ENCODE measurements at regions not wholly inside any gene's neighbourhood (a gene's known extent, or its start where the extent isn't known, plus 50 kb on each side); places are given as distances from the start of the nearest gene placed in this dataset.
"Not testable (repeated sequence)": the region's sequence is repeated elsewhere in the genome, so short reads cannot be mapped to it uniquely, and the experiment has no call there.

DNA sequence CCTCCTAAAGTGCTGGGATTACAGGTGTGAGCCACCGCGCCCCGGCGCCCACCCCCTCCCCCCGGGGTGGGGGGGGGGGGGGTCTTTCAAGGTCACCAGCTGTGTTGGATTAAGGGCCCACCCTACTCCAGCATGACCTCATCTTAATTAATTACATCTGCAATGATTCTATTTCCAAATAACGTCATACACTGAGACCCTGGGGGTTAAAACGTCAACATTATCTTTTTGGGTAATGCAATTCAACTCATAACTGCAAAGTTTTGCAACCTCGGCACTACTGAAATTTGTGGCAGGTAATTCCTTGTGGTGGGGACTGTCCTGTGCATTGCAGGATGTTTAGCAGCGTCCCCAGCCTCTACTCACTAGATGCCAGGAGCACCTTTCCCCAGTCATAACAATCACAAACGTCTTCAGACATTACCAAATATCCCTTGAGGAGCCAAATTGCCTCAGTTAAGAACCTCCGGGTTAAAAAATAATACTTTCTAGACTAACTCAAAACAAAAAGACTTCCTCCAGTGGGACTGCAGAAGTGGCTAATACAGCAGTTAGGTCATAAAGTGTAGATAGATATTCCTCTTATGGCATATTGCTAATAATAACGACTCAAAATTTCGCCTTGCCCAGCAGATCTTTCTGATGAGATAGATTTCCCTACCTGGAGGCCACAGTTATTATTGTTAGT lies 233.0 kb upstream of the KAZN start:
- no peak for DNase-seq

DNA sequence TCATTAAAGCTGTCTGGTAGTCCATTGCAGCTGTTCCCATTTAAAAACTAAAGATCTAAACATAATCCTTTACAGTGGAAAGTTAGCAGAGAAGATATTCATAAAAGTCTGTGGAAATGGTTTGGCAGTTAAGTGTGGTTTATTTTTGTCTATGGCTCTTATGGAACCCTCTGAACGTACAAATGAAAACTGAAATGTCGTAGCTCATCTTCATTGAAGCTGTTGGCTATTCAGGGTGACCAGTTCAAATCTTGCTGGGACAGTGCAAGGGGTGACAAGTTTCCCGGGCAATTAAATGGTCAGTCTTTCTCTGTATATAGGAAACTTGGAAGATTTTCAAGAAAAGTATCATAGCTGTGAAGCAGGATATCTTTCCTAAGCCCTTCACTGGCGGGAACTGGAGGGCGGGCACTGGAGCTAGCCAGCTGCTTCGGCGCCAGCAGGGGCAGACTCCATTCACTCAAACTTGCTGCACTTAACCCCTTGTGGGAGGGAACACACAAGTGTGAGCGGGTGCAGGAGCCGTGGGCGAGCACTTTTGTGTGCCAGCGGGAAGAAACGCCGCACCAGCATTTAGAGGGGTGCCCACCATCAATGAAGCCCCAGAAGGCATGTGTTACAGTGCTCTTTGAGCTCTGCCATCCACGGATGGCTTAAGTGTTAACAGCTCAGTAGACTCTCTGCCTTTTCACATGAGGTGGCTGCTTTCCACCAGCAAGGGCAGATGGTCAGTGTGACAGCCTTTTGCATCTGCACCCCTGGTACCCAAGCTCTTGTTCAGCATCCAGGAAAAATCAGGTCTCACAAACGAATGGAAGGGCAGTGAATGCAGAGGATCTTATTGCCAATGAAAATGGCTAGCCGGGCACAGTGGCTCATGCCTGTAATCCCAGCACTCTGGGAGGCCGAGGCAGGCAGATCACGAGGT lies 232.1 kb upstream of the KAZN start:
- DNase-seq: no peak

DNA sequence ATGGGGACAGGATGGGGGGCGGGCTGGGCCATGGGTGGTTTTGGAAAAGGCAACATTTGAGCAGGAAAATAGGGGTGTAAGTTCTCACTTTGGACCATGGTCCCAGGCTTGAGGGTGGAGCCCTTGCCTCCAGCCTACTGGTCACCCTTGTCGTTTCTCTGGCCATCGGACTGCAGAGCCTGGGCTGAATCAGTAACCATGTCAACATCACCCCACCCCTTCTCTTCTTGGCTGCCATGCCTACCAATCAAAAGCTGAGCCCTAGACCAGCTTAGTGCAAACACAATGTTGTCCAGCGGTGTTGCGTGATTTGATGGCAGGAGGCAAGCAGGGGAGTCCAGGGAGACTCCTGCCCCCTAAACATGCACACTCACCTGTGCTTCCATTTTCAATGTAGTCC lies 231.0 kb upstream of the KAZN start:
- no peak for DNase-seq

- DNase-seq: no peak
Observed at GRCh38 chr1:14369526-14370213, 228.8 kb upstream of the KAZN start.

- no peak for DNase-seq
Observed at GRCh38 chr1:14371771-14372497, 226.6 kb upstream of the KAZN start.

GRCh38 chr1:14372526-14372925 lies 226.0 kb upstream of the KAZN start:
- no peak for DNase-seq

- no peak for DNase-seq
Observed at GRCh38 chr1:14373081-14373758, 225.3 kb upstream of the KAZN start.

- no peak for DNase-seq
Observed at GRCh38 chr1:14375226-14375625, 223.3 kb upstream of the KAZN start.

DNA sequence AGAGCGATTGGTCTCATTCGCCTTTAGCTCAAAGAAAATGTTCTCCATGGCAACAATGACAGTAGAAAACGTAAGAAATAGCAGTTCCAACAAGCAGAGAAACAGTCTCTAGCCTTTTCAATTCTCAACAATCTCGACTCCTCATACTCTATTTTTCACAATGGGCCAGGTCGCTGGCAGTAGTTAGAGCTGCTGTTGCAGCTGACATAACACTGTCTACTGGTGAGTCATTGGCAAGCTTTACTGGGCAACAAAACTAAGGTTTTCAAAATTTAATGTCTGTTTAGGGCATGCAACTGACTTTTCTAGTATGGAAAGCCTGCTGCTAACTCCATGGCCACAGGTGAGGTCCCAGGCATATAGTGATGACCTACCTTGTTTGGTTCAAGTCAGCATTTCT lies 221.1 kb upstream of the KAZN start:
- DNase-seq: no peak

DNA sequence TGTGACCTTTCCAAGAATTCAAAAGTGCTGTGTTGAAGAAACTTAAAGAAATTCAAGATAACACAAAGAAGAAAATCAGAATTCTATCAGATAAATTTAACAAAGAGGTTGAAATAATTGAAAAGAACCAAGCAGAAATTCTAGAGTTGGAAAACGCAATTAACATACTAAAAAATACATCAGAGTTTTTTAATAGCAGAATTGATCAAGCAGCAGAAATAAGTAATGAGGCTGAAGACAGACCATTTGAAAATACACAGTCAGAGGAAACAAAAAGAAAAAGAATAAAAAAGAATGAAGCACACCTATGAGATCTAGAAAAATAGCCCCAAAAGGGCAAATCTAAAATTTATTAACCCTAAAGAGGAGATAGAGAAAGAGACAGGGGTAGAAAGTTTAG lies 218.1 kb upstream of the KAZN start:
- no peak for DNase-seq

- DNase-seq: no peak
Observed at GRCh38 chr1:14390816-14391215, 207.7 kb upstream of the KAZN start.

DNA sequence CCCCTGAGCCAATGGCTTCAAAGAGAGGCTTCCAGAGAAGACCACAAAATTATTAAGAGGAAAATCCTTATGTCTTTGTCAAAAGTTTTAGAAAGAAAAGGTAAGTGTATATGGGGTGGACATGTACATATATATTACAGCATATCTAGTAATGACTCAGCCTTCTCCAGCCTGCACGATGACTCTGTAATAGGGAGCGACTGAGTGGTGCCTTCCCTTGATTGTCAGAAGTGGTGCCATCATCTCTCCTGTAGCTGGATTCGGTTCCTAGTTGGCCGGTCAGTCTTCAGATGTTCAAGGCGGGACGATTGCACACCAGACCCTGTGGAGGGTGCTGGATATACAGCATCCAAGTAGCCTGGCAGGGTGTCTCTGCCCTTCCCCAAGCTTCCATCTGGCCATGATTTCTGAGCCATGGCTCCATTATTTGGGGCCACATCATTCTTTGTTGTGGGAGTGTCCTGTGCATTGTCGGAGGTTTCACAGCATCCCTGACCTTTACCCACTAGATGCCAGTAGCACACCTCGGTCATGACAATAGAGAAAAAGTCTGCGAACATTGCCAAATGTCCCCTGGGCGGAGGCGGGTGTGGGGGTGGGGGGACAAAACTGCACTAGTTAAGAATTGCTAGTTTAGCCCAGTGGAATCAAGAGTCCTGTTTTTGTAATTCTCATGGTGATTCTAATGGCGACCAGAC lies 206.2 kb upstream of the KAZN start:
- DNase-seq: no peak

DNA sequence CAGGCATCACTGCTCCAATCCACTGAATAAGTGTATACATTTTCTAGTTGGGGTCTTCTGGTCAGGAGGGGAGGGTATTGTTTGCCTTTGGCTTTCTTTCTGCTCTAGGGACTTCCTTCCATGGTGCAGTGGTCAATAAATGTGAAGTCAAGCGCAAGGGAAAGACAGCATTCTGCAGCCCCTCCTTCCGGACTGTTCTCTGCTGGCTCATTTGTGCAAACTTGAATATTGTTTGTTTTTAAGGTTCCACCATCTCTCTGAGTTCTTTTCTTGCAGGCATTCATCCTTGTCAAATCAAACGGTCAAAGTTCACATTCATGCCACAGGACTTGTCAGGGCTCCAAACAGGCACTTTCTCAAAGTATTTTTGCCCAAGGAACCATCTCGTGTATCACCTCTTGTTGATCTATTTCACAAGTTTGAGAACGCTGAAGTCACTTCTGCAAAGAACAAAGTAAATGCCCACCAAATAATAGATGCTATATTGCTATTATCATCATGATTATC lies 205.6 kb upstream of the KAZN start:
- DNase-seq: no peak

DNA sequence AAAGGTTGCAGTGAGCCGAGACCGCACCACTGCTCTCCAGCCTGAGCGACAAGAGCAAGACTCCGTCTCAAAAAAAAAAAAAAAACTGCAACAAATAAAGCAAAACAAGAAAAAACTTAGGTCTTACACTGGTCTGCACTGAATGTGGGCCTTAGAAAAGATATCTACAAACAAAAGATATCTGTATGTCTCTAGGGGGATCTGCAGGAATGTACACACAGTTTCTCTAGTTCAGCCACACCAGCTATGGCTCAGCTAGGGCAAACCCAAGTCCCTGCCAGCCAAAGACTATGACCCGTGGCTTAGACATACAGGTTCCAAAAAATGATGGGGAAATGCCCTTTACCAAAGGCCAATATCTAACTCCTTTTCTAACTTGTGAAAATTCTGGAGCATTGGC lies 202.4 kb upstream of the KAZN start:
- no peak for DNase-seq

- DNase-seq: no peak
Observed at GRCh38 chr1:14403961-14404645, 194.4 kb upstream of the KAZN start.

DNA sequence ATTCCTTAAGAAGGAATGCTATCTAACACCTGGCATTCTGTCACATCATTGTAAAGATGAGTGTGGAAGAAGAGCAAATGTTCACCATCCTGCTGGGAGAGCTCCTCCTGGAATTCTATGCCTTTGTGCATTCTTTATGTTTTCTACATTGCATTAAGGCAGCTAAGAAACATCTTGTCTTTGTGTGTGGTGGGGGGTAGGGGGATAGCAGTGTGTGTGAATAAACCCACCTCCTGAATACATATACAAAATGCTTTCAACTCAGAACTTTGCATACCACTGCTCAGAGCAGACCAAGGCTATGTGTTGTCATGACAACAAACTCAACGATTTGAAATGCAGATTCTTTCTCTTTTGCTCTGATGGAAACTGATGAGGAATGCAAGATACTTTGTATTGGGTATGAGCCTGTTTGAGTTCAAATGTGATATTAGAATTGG lies 193.6 kb upstream of the KAZN start:
- no peak for DNase-seq

DNA sequence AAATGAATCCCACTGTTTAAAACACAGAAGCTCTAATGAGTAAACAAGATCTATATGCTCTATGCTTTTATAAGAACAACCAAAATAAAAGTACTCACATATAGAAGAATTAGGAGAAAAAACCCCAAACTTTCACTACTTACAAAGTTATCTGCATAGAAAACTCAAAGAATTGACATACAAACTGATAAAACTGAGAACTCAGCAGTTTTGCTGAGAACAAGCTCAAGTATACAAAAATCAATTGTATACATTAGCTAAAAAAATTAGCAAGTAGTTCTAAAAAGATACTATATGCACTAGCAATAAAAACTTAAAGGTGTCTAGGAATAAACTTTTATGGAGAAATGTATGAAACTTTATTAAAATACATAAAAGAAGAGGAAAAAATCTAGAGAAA lies 186.2 kb upstream of the KAZN start:
- no peak for DNase-seq

- no peak for DNase-seq
Observed at GRCh38 chr1:14413819-14414490, 184.5 kb upstream of the KAZN start.

DNA sequence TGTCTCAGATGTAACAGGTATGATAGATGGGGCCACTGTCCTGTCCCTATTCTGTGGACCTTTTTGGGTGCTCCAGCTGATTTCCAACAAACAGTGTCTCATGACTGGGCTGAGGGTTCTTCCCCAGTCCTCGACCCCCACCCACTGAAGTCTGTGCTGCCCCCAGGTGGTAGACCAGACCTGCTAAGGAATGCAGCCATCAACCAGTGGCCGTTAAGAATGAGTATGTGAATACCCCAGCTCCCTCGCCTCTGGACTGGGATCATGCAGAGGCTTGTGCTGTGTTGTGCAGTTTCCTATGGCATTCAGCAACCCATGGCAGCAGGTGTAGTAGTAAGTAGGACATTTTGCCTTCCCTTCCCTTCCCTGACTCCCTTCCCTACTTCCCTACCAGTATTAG lies 183.1 kb upstream of the KAZN start:
- DNase-seq: no peak

DNA sequence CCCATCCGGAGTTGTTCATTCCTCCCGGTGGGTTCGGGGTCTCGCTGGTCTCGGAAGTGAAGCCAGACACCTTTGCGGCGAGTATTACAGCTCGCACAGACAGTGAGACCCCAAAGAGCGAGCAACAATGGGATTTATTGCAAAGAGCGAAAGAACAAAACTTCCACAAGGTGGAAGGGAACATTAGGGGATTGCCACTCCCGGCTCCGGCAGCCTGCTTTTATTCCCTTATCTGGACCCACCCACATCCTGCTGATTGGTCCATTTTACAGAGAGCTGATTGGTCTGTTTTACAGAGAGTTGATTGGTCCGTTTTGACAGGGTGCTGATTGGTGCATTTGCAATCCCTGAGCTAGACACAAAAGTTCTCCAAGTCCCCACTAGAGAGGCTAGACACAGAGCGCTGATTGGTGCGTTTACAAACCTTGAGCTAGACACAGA lies 178.7 kb upstream of the KAZN start:
- not testable (repeated sequence) for DNase-seq

Measured in activated effector memory CD4-positive, alpha-beta T cell treated with Interleukin-2 at 50 U/mL for 16 hours (primary cell).